HEK293 (cell line): ENCODE measurements at regions not wholly inside any gene's neighbourhood (a gene's known extent, or its start where the extent isn't known, plus 50 kb on each side); places are given as distances from the start of the nearest gene placed in this dataset.

Experiments used
- CTCF ChIA-PET: fragments of 350-600 bp; formaldehyde crosslinking; extraction: SDS; loops from one replicate; lab custom pipeline; 2021; ENCODE audit warnings: antibody characterized with exemption; lab: Yijun Ruan, JAX
- POLR2A ChIA-PET: fragments of 300-600 bp; formaldehyde crosslinking; extraction: SDS; loops from one replicate; lab custom pipeline; 2020; ENCODE audit warnings: antibody characterized with exemption, inconsistent platforms; lab: Yijun Ruan, JAX
- H3K27ac ChIP-seq: fragments of 200-500 bp; sonication (Bioruptor generic); 2 replicates; pipeline ENCODE4 v1.5.1; 2014; ENCODE audit warnings: low read depth, low read length, control low read depth, inconsistent platforms; ENCODE audit errors: extremely low read depth
- H3K36me3 ChIP-seq, 2 experiments: fragments of 200-500 bp in 1 of 2; sonication (Bioruptor generic) in 1 of 2; 1 replicate in 1 of 2; 2 replicates in 1 of 2; pipeline ENCODE4 v1.5.1; 2014 to 2017; ENCODE audit warnings: inconsistent platforms in 2 of 2, low read length in 2 of 2; ENCODE audit not compliant: control insufficient read depth in 2 of 2, insufficient read depth in 1 of 2
- H3K4me1 ChIP-seq: fragments of 200-500 bp; sonication (Bioruptor generic); 2 replicates; pipeline ENCODE4 v1.5.1; 2014; ENCODE audit warnings: mild to moderate bottlenecking, low read length, inconsistent platforms; ENCODE audit not compliant: control insufficient read depth, insufficient read depth
- H3K4me3 ChIP-seq: 2 replicates; pipeline ENCODE4 v1.5.1; 2011; ENCODE audit warnings: low read depth, mild to moderate bottlenecking, control low read depth, low read length, moderate library complexity
- H3K9me3 ChIP-seq: fragments of 200-500 bp; sonication (Bioruptor generic); 2 replicates; pipeline ENCODE4 v1.5.1; 2014; ENCODE audit warnings: low read depth, low read length, inconsistent platforms; ENCODE audit not compliant: control insufficient read depth, insufficient read depth
- FEZF1 ChIP-seq: fragments of 450-650 bp; formaldehyde crosslinking; IDR thresholded peaks from 2 replicates; pipeline ENCODE4 v1.5.1; 2016; ENCODE audit warnings: missing biosample characterization, missing genetic modification characterization
- IKZF3 ChIP-seq: fragments of 450-650 bp; IDR thresholded peaks from 2 replicates; pipeline ENCODE4 v1.5.0; 2018; ENCODE audit warnings: missing biosample characterization, mild to moderate bottlenecking, missing genetic modification characterization, moderate library complexity
- KLF9 ChIP-seq: fragments of 450-650 bp; formaldehyde crosslinking; IDR thresholded peaks from 2 replicates; pipeline ENCODE4 v1.5.1; 2016; ENCODE audit warnings: missing biosample characterization, missing genetic modification characterization, low read depth
- MZF1 ChIP-seq: fragments of 450-650 bp; formaldehyde crosslinking; IDR thresholded peaks from 2 replicates; pipeline ENCODE4 v1.5.1; 2017; ENCODE audit warnings: missing biosample characterization, missing genetic modification characterization, borderline replicate concordance
- PRDM10 ChIP-seq: fragments of 450-650 bp; formaldehyde crosslinking; IDR thresholded peaks from 2 replicates; pipeline ENCODE4 v1.5.1; 2016; ENCODE audit warnings: missing biosample characterization, missing genetic modification characterization
- PRDM4 ChIP-seq: fragments of 450-650 bp; formaldehyde crosslinking; IDR thresholded peaks from 2 replicates; pipeline ENCODE4 v1.5.1; 2017; ENCODE audit warnings: missing biosample characterization, missing genetic modification characterization
- PRDM6 ChIP-seq: fragments of 450-650 bp; formaldehyde crosslinking; IDR thresholded peaks from 2 replicates; pipeline ENCODE4 v1.5.1; 2017; ENCODE audit warnings: missing biosample characterization, missing genetic modification characterization
- TCF7L2 ChIP-seq: IDR thresholded peaks from 2 replicates; pipeline ENCODE4 v1.6.1; 2011; ENCODE audit warnings: low read depth, mild to moderate bottlenecking, inconsistent platforms, low read length, moderate library complexity, borderline replicate concordance
- ZBTB17 ChIP-seq: fragments of 450-650 bp; formaldehyde crosslinking; IDR thresholded peaks from 2 replicates; pipeline ENCODE4 v1.5.1; 2016; ENCODE audit warnings: missing biosample characterization, missing genetic modification characterization
- ZBTB20 ChIP-seq: fragments of 450-650 bp; formaldehyde crosslinking; IDR thresholded peaks from 2 replicates; pipeline ENCODE4 v1.5.1; 2016; ENCODE audit warnings: missing biosample characterization, missing genetic modification characterization
- ZBTB8A ChIP-seq: fragments of 450-650 bp; formaldehyde crosslinking; IDR thresholded peaks from 2 replicates; pipeline ENCODE4 v1.5.1; 2016; ENCODE audit warnings: missing biosample characterization, missing genetic modification characterization
- ZNF16 ChIP-seq: fragments of 450-650 bp; formaldehyde crosslinking; IDR thresholded peaks from 2 replicates; pipeline ENCODE4 v1.5.1; 2016; ENCODE audit warnings: low read depth, missing biosample characterization, missing genetic modification characterization
- ZNF18 ChIP-seq: fragments of 450-650 bp; formaldehyde crosslinking; IDR thresholded peaks from 2 replicates; pipeline ENCODE4 v1.5.1; 2016; ENCODE audit warnings: missing biosample characterization, missing genetic modification characterization
- ZNF184 ChIP-seq: fragments of 450-650 bp; IDR thresholded peaks from 2 replicates; pipeline ENCODE4 v1.5.1; 2018; ENCODE audit warnings: missing biosample characterization, mild to moderate bottlenecking, missing genetic modification characterization
- ZNF2 ChIP-seq: fragments of 450-650 bp; formaldehyde crosslinking; IDR thresholded peaks from 2 replicates; pipeline ENCODE4 v1.5.1; 2016; ENCODE audit warnings: missing biosample characterization, missing genetic modification characterization
- ZNF211 ChIP-seq: fragments of 450-650 bp; formaldehyde crosslinking; IDR thresholded peaks from 2 replicates; pipeline ENCODE4 v1.5.1; 2016; ENCODE audit warnings: low read depth, missing biosample characterization, missing genetic modification characterization
- ZNF518A ChIP-seq: fragments of 450-650 bp; formaldehyde crosslinking; conservative IDR thresholded peaks from 2 replicates; pipeline ENCODE4 v1.5.1; 2016; ENCODE audit warnings: low read depth, missing biosample characterization, missing genetic modification characterization
- ZNF558 ChIP-seq: fragments of 450-650 bp; formaldehyde crosslinking; IDR thresholded peaks from 2 replicates; pipeline ENCODE4 v1.5.1; 2016; ENCODE audit warnings: missing biosample characterization, missing genetic modification characterization
- ZNF560 ChIP-seq: fragments of 450-650 bp; formaldehyde crosslinking; IDR thresholded peaks from 2 replicates; pipeline ENCODE4 v1.5.1; 2017; ENCODE audit warnings: missing biosample characterization, missing genetic modification characterization, borderline replicate concordance
- ZNF600 ChIP-seq: fragments of 450-650 bp; formaldehyde crosslinking; IDR thresholded peaks from 2 replicates; pipeline ENCODE4 v1.5.1; 2016; ENCODE audit warnings: missing biosample characterization, missing genetic modification characterization
- ZNF610 ChIP-seq: fragments of 450-650 bp; formaldehyde crosslinking; IDR thresholded peaks from 2 replicates; pipeline ENCODE4 v1.5.1; 2016; ENCODE audit warnings: missing biosample characterization, missing genetic modification characterization, borderline replicate concordance
- ZNF629 ChIP-seq: fragments of 450-650 bp; formaldehyde crosslinking; IDR thresholded peaks from 2 replicates; pipeline ENCODE4 v1.5.1; 2017; ENCODE audit warnings: missing biosample characterization, missing genetic modification characterization

- no peak for TF ChIP-seq PRDM4 (tag by site-specific recombination)
Observed at GRCh38 chr6:144655376-144655775, 370.2 kb downstream of the UTRN start (continued).

GRCh38 chr6:144657691-144658090, 372.6 kb downstream of the UTRN start:
- CTCF ChIA-PET: interaction anchor here (0.9 kb wide), 1 partner anchor 76 kb away, joined by 3 read pairs; no protein-coding TSS in a partner anchor
- POLR2A ChIA-PET: no interaction called here
- Histone ChIP-seq H3K36me3 (no peaks in the 10 kb centered on the region), H3K9me3 (no peaks in the 10 kb centered on the region), H3K27ac (peak overlapping the region; percentile 70), H3K4me3 (no peak overlapping the region), H3K4me1 (peaks cover 33% of the 10 kb centered on the region)
- TF ChIP-seq TCF7L2 (no peak), ZNF600 (tag by site-specific recombination) (0 out of 2 replicates have a peak, but pooled peaks have one; percentile 10), MZF1 (peak; percentile 92), FEZF1 (tag by site-specific recombination) (peak; percentile 99), ZNF18 (tag by site-specific recombination) (peak; percentile 51; the same call in 1 of the 2 replicates), ZNF2 (tag by site-specific recombination) (0 out of 2 replicates have a peak, but pooled peaks have one; percentile 41), ZNF184 (tag by site-specific recombination) (no peak), PRDM10 (tag by site-specific recombination) (peak; percentile 41; the same call in 1 of the 2 replicates), KLF9 (tag by site-specific recombination) (no peak), ZNF16 (tag by site-specific recombination) (no peak), IKZF3 (tag by site-specific recombination) (peak; percentile 38; the same call in 1 of the 2 replicates), ZNF610 (tag by site-specific recombination) (0 out of 2 replicates have a peak, but pooled peaks have one; percentile 52), ZBTB8A (tag by site-specific recombination) (peak; percentile 35; the same call in 1 of the 2 replicates), ZBTB17 (peak; percentile 50; the same call in 1 of the 2 replicates), ZNF629 (tag by site-specific recombination) (no peak), ZNF560 (no peak), ZNF211 (tag by site-specific recombination) (no peak), ZNF518A (peak; percentile 41; the same call in 1 of the 2 replicates), ZNF558 (tag by site-specific recombination) (0 out of 2 replicates have a peak, but pooled peaks have one; percentile 21), ZBTB20 (tag by site-specific recombination) (peak; percentile 75), PRDM6 (peak; percentile 95)
